ENCODE measurements at regions not wholly inside any gene's neighbourhood (a gene's known extent, or its start where the extent isn't known, plus 50 kb on each side); places are given as distances from the start of the nearest gene placed in this dataset.

DNA sequence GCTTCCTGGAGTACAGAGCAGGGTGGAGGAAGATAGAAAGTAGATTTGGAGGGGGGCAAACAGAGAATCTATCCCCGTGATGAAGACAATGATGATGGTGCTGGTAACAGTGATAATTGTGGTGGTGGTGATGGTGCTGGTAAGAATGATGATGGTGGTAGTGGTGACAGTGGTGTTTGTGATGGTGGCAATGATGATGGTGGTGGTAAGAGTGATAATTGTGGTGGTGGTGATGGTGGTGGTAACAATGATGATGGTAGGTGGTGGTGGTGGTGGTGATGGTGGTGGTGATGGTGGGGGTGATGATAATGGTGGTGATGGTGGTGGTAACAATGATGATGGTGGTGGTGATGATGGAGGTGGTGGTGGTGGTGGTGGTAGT lies 169.8 kb downstream of the TSHZ3 start:
- no peak overlapping the region for H3K9ac ChIP-seq

GRCh38 chr19:31178833-31179470 lies 170.3 kb downstream of the TSHZ3 start:
- TF ChIP-seq EZH2 (IDR thresholded peaks at IDR 0.05): no peak
- TF ChIP-seq, protein P1, sequence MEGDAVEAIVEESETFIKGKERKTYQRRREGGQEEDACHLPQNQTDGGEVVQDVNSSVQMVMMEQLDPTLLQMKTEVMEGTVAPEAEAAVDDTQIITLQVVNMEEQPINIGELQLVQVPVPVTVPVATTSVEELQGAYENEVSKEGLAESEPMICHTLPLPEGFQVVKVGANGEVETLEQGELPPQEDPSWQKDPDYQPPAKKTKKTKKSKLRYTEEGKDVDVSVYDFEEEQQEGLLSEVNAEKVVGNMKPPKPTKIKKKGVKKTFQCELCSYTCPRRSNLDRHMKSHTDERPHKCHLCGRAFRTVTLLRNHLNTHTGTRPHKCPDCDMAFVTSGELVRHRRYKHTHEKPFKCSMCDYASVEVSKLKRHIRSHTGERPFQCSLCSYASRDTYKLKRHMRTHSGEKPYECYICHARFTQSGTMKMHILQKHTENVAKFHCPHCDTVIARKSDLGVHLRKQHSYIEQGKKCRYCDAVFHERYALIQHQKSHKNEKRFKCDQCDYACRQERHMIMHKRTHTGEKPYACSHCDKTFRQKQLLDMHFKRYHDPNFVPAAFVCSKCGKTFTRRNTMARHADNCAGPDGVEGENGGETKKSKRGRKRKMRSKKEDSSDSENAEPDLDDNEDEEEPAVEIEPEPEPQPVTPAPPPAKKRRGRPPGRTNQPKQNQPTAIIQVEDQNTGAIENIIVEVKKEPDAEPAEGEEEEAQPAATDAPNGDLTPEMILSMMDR (IDR thresholded peaks at IDR 0.05): no peak
- no peak for TF ChIP-seq EZH2phosphoT487 (IDR thresholded peaks at IDR 0.05)
- no peaks in the 10 kb centered on the region for H3K4me1 Mint-ChIP-seq
- Histone ChIP-seq H3K4me2 (no peak overlapping the region), H3K27me3 (no peaks in the 10 kb centered on the region), H3K4me1 (no peaks in the 10 kb centered on the region), H3F3A (ENCODE audit: low read depth) (no peaks in the 10 kb centered on the region), H3K9ac (no peak overlapping the region), H3K79me2 (ENCODE audit: low read depth) (no peaks in the 10 kb centered on the region), H3K9me3 (ENCODE audit: low read depth) (no peaks in the 10 kb centered on the region), H3K36me3 (no peaks in the 10 kb centered on the region), H2AFZ (replicated peaks) (no peak overlapping the region), H3K27ac (no peak overlapping the region), H4K20me1 (ENCODE audit: low read depth) (no peaks in the 10 kb centered on the region), H3K4me3 (no peak overlapping the region)
- H3K27ac Mint-ChIP-seq: no peak overlapping the region
- H3K4me3 Mint-ChIP-seq: no peak overlapping the region
- H3K9me3 Mint-ChIP-seq: no peaks in the 10 kb centered on the region
- H3K36me3 Mint-ChIP-seq: no peaks in the 10 kb centered on the region
- no peak for DNase-seq (ENCODE audit: low spot score)
- peaks cover 5% of the 10 kb centered on the region for H3K27me3 Mint-ChIP-seq (ENCODE audit: insufficient read depth, low read depth)

More for the DNA sequence above, 169.8 kb downstream of the TSHZ3 start:
- Mint-ChIP-seq H3K4me3 (no peak overlapping the region), H3K36me3 (no peaks in the 10 kb centered on the region), H3K27ac (no peak overlapping the region), H3K4me1 (no peaks in the 10 kb centered on the region), H3K9me3 (no peaks in the 10 kb centered on the region), H3K27me3 (ENCODE audit: insufficient read depth, low read depth) (peaks cover 5% of the 10 kb centered on the region)
- no peaks in the 10 kb centered on the region for H3F3A ChIP-seq (ENCODE audit: low read depth)
- no peak overlapping the region for H3K27ac ChIP-seq
- H3K4me1 ChIP-seq: no peaks in the 10 kb centered on the region
- no peaks in the 10 kb centered on the region for H3K9me3 ChIP-seq (ENCODE audit: low read depth)
- no peak overlapping the region for H3K4me2 ChIP-seq
- H2AFZ ChIP-seq (replicated peaks): no peak overlapping the region
- no peaks in the 10 kb centered on the region for H3K27me3 ChIP-seq
- TF ChIP-seq, protein P1 (IDR thresholded peaks at IDR 0.05): no peak
- TF ChIP-seq EZH2phosphoT487 (IDR thresholded peaks at IDR 0.05) (no peak), EZH2 (IDR thresholded peaks at IDR 0.05) (no peak)
- no peaks in the 10 kb centered on the region for H4K20me1 ChIP-seq (ENCODE audit: low read depth)
- H3K4me3 ChIP-seq: no peak overlapping the region
- DNase-seq (ENCODE audit: low spot score): no peak
- no peaks in the 10 kb centered on the region for H3K36me3 ChIP-seq
- H3K79me2 ChIP-seq (ENCODE audit: low read depth): no peaks in the 10 kb centered on the region

GRCh38 chr19:31177246-31177645 lies 172.0 kb downstream of the TSHZ3 start:
- H3K4me3 Mint-ChIP-seq: no peak overlapping the region

More at GRCh38 chr19:31177246-31177645, 172.0 kb downstream of the TSHZ3 start:
- H3K4me3 ChIP-seq: no peak overlapping the region
- H3K4me2 ChIP-seq: no peak overlapping the region
- H3F3A ChIP-seq (ENCODE audit: low read depth): no peaks in the 10 kb centered on the region
- DNase-seq (ENCODE audit: low spot score): no peak
- no peak overlapping the region for H3K27ac ChIP-seq
- no peak for TF ChIP-seq EZH2phosphoT487 (IDR thresholded peaks at IDR 0.05)
- TF ChIP-seq, protein P1 (IDR thresholded peaks at IDR 0.05): no peak
- no peak for TF ChIP-seq EZH2 (IDR thresholded peaks at IDR 0.05)
- no peaks in the 10 kb centered on the region for H3K4me1 Mint-ChIP-seq
- H3K79me2 ChIP-seq (ENCODE audit: low read depth): no peaks in the 10 kb centered on the region
- no peaks in the 10 kb centered on the region for H3K4me1 ChIP-seq
- H3K27me3 Mint-ChIP-seq (ENCODE audit: insufficient read depth, low read depth): peaks cover 6% of the 10 kb centered on the region
- no peaks in the 10 kb centered on the region for H3K36me3 Mint-ChIP-seq
- no peaks in the 10 kb centered on the region for H3K36me3 ChIP-seq
- H3K9me3 Mint-ChIP-seq: no peaks in the 10 kb centered on the region
- no peaks in the 10 kb centered on the region for H3K9me3 ChIP-seq (ENCODE audit: low read depth)
- no peak overlapping the region for H2AFZ ChIP-seq (replicated peaks)
- no peaks in the 10 kb centered on the region for H3K27me3 ChIP-seq
- H3K27ac Mint-ChIP-seq: no peak overlapping the region
- H4K20me1 ChIP-seq (ENCODE audit: low read depth): no peaks in the 10 kb centered on the region
- H3K9ac ChIP-seq: no peak overlapping the region

Data from neural progenitor cell (in vitro differentiated cells).